ENCODE measurements at regions not wholly inside any gene's neighbourhood (a gene's known extent, or its start where the extent isn't known, plus 50 kb on each side); places are given as distances from the start of the nearest gene placed in this dataset.

DNA sequence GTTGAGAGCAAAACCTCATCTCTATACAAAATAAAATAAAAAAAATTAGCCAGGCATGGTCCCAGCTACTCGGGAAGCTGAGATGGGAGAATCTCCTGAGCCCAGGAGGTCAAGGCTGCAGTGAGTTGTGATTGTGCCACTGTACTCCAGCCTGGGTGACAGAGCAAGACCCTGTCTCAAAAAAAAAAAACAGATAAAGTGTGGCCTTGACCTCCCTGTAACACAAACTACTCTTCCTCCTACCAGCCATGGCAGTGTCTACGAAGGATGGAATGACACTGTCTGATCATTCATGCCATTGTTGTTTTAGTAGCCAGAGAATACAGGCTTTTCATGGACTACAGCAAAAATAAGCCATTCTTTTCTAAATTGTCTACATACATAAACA lies 117.1 kb upstream of the IQSEC1 start:
- Histone ChIP-seq H3K4me3 (ENCODE audit: low read depth, low read length) (no peak overlapping the region), H3K36me3 (no peaks in the 10 kb centered on the region), H3K9me3 (no peaks in the 10 kb centered on the region), H3K27me3 (no peaks in the 10 kb centered on the region), H3K4me1 (no peaks in the 10 kb centered on the region)
- no peak for DNase-seq
- TF ChIP-seq, protein P1, sequence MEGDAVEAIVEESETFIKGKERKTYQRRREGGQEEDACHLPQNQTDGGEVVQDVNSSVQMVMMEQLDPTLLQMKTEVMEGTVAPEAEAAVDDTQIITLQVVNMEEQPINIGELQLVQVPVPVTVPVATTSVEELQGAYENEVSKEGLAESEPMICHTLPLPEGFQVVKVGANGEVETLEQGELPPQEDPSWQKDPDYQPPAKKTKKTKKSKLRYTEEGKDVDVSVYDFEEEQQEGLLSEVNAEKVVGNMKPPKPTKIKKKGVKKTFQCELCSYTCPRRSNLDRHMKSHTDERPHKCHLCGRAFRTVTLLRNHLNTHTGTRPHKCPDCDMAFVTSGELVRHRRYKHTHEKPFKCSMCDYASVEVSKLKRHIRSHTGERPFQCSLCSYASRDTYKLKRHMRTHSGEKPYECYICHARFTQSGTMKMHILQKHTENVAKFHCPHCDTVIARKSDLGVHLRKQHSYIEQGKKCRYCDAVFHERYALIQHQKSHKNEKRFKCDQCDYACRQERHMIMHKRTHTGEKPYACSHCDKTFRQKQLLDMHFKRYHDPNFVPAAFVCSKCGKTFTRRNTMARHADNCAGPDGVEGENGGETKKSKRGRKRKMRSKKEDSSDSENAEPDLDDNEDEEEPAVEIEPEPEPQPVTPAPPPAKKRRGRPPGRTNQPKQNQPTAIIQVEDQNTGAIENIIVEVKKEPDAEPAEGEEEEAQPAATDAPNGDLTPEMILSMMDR (IDR thresholded peaks at IDR 0.05; ENCODE audit: low read depth, low read length) = no peak

DNA sequence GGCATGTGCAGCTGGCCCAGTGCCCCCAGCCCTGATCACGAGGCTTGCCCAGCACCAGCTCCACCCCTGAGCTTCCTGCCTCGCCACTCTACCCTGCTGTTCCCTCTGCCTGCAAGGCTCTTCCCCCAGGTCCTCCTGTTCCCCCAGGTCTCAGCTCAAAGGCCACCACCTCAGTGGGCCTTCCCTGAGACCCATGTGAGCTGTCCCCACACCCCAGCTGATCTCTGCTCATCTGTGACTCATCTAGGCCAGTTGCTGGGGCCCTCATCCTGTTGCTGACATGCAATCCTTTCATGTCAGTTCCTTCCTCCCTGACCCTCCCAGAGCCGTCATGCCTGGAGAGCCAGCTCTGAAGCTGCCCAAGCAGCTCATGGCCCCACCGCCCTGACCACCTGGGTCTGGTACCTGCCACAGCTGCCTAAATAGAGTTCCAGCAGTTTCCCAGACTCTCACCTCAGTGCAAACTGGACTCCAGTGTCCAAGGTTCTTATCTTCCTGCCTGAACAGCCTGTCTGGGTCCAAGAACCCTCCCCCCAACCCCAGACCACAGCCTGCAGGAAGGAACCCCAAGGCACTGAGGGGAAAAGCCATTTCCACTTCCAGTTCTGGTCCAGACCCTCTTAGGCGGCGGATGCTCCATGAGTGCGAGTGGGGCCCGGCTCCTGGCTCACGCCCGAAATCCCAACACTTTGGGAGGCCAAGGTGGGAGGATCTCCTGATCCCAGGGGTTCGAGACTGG lies 116.6 kb upstream of the IQSEC1 start:
- Histone ChIP-seq H3K36me3 (no peaks in the 10 kb centered on the region), H3K4me1 (no peaks in the 10 kb centered on the region), H3K9me3 (no peaks in the 10 kb centered on the region), H3K27me3 (no peaks in the 10 kb centered on the region), H3K4me3 (ENCODE audit: low read depth, low read length) (no peak overlapping the region)
- DNase-seq = no peak
- TF ChIP-seq, protein P1 (IDR thresholded peaks at IDR 0.05; ENCODE audit: low read depth, low read length) = no peak

DNA sequence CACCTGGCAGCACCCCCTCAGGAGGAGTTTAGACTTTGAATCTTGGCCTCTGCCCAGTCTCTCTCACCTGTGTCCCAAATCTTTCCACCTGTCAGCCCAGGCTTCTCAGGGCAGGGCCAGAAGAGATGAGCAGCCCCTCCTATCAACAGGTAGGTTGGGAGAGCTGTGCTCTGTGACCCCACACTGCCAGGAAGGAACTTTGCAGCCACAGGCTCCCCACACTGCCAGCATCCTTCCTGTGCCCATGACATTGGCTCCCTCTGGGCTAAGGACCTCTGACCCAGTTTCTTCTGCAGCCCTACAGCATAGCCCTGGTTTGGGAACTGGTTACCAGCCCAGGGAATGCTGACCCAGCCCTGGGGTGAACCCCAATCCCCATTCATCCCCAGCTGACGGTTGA lies 115.7 kb upstream of the IQSEC1 start:
- TF ChIP-seq, protein P1 (IDR thresholded peaks at IDR 0.05; ENCODE audit: low read depth, low read length) = no peak
- no peaks in the 10 kb centered on the region for H3K36me3 ChIP-seq

DNA sequence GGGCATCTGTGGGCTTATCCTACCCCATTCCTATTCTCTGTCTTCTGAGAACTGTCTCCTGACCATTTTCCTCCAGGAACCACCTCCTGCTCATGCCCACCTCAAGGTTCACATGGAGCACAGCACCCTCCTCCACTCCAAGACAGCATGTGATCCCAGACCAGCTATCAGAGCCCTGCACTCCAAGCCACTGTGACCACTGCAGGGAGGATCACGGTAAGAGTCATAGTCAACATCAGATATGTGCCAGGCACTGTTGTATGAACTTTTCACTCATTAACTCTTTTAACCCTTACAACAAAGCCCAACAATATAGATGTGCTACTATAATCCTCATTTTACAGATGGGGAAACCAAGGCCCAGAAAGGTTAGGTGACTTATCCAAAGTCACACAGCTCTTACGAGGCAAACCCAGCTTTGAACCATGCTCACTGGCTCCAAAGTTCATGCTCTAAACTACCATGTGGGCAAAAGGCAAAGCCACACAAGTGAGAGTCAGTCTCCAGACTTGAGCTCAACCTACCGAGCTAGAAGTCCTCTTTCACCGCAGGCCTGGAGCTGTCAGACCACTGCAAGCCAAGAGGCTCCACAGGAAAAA lies 115.1 kb upstream of the IQSEC1 start:
- no peaks in the 10 kb centered on the region for H3K9me3 ChIP-seq
- TF ChIP-seq, protein P1 (IDR thresholded peaks at IDR 0.05; ENCODE audit: low read depth, low read length) = no peak

More for the DNA sequence above, 115.7 kb upstream of the IQSEC1 start:
- Histone ChIP-seq H3K4me1 (no peaks in the 10 kb centered on the region), H3K27me3 (no peaks in the 10 kb centered on the region), H3K9me3 (no peaks in the 10 kb centered on the region), H3K4me3 (ENCODE audit: low read depth, low read length) (no peak overlapping the region)
- no peak for DNase-seq

DNA sequence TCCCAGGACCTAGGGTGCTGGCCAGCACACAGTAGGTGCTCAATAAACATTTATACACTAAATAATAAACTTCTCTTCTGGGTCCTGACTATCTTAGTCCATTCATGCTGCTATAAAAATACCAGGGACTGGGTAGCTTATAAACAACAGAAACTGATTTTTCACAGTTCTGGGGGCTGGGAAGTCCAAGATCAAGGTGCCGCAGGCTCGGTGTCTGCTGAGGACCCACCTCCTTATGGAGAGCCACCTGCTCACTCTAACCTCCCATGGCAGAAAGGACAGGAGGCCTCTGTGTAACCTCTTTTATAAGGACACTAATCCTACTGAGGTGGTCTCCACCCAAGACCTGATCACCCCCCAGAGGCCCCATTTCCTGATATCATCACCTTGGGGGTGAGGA lies 114.4 kb upstream of the IQSEC1 start:
- Histone ChIP-seq H3K4me3 (ENCODE audit: low read depth, low read length) (no peak overlapping the region), H3K27me3 (no peaks in the 10 kb centered on the region), H3K36me3 (no peaks in the 10 kb centered on the region), H3K9me3 (no peaks in the 10 kb centered on the region), H3K4me1 (no peaks in the 10 kb centered on the region)
- TF ChIP-seq, protein P1 (IDR thresholded peaks at IDR 0.05; ENCODE audit: low read depth, low read length) = no peak
- DNase-seq = no peak

More for the DNA sequence above, 115.1 kb upstream of the IQSEC1 start:
- H3K27me3 ChIP-seq = no peaks in the 10 kb centered on the region
- no peaks in the 10 kb centered on the region for H3K36me3 ChIP-seq
- no peak overlapping the region for H3K4me3 ChIP-seq (ENCODE audit: low read depth, low read length)
- no peak for DNase-seq
- H3K4me1 ChIP-seq = no peaks in the 10 kb centered on the region

DNA sequence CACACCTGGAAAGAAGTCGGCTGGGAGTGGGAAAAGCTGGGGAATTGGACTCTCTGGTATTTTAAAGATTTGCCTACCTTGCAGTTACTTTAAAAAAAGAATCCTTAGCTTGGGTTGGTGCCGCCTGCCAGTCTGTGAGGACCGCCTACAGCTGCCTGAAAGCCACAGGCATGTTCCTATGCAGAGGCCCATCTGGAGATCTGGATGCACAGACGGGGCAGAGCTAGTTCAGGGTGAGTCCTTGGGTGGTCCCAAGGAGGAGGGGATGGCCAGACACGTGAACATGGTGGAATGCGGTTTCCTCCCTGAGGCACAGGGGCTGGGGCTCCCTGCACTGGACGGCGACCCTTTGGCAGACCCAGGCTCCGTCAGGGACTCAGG lies 113.2 kb upstream of the IQSEC1 start:
- no peaks in the 10 kb centered on the region for H3K4me1 ChIP-seq
- no peaks in the 10 kb centered on the region for H3K36me3 ChIP-seq
- TF ChIP-seq, protein P1 (IDR thresholded peaks at IDR 0.05; ENCODE audit: low read depth, low read length) = no peak
- H3K9me3 ChIP-seq = no peaks in the 10 kb centered on the region
- no peak for DNase-seq
- H3K27me3 ChIP-seq = no peaks in the 10 kb centered on the region
- no peak overlapping the region for H3K4me3 ChIP-seq (ENCODE audit: low read depth, low read length)
